ENCODE measurements at regions not wholly inside any gene's neighbourhood (a gene's known extent, or its start where the extent isn't known, plus 50 kb on each side); places are given as distances from the start of the nearest gene placed in this dataset.

GRCh38 chr13:106095919-106096318, 439.5 kb downstream of the EFNB2 start:
- H3K79me2 ChIP-seq (replicated peaks; ENCODE audit: insufficient read depth), result no peaks in the 10 kb centered on the region
- peaks cover 5% of the 10 kb centered on the region; the same call in 1 of the 2 replicates for H3F3A ChIP-seq (replicated peaks; ENCODE audit: low read depth)
- Mint-ChIP-seq H3K4me3 (no peak overlapping the region), H3K9me3 (no peaks in the 10 kb centered on the region; the same call in 2 of the 3 replicates), H3K27me3 (ENCODE audit: insufficient read depth, low read depth, poor library complexity) (peaks cover 10% of the 10 kb centered on the region), H3K27ac (no peak overlapping the region), H3K4me1 (peaks cover 32% of the 10 kb centered on the region), H3K36me3 (ENCODE audit: low read depth) (no peaks in the 10 kb centered on the region)
- no peak overlapping the region for H3K4me2 ChIP-seq
- ATAC-seq, result no peak
- H4K20me1 ChIP-seq (replicated peaks; ENCODE audit: insufficient read depth), result no peaks in the 10 kb centered on the region
- no peak for DNase-seq (ENCODE audit: low spot score)
- no peaks in the 10 kb centered on the region for H3K36me3 ChIP-seq (ENCODE audit: insufficient read depth)
- no peaks in the 10 kb centered on the region for H3K9me2 ChIP-seq (ENCODE audit: insufficient read depth)
- no peak for TF ChIP-seq POLR2AphosphoS5 (IDR thresholded peaks at IDR 0.05; ENCODE audit: low read depth)
- no peak for TF ChIP-seq REST (IDR thresholded peaks at IDR 0.05; ENCODE audit: unreplicated experiment)
- TF ChIP-seq, protein P1, sequence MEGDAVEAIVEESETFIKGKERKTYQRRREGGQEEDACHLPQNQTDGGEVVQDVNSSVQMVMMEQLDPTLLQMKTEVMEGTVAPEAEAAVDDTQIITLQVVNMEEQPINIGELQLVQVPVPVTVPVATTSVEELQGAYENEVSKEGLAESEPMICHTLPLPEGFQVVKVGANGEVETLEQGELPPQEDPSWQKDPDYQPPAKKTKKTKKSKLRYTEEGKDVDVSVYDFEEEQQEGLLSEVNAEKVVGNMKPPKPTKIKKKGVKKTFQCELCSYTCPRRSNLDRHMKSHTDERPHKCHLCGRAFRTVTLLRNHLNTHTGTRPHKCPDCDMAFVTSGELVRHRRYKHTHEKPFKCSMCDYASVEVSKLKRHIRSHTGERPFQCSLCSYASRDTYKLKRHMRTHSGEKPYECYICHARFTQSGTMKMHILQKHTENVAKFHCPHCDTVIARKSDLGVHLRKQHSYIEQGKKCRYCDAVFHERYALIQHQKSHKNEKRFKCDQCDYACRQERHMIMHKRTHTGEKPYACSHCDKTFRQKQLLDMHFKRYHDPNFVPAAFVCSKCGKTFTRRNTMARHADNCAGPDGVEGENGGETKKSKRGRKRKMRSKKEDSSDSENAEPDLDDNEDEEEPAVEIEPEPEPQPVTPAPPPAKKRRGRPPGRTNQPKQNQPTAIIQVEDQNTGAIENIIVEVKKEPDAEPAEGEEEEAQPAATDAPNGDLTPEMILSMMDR (conservative IDR thresholded peaks at IDR 0.05; ENCODE audit: low read depth in 2 of 2), result no peak
- no peak for TF ChIP-seq ZNF462 (CRISPR knock-in tag; IDR thresholded peaks at IDR 0.05)
- TF ChIP-seq JUNB (IDR thresholded peaks at IDR 0.05; ENCODE audit: unreplicated experiment), result no peak
- no peak for TF ChIP-seq ZNF331 (CRISPR knock-in tag; IDR thresholded peaks at IDR 0.05; ENCODE audit: low read depth)
- no peak for TF ChIP-seq EZH2 (IDR thresholded peaks at IDR 0.05; ENCODE audit: low read depth, unreplicated experiment)
- TF ChIP-seq CREB1 (CRISPR knock-in tag; IDR thresholded peaks at IDR 0.05; ENCODE audit: low read depth), result no peak
- TF ChIP-seq NANOG (IDR thresholded peaks at IDR 0.05; ENCODE audit: borderline replicate concordance), result no peak
- TF ChIP-seq EZH2phosphoT487 (IDR thresholded peaks at IDR 0.05; ENCODE audit: unreplicated experiment), result no peak
- TF ChIP-seq ZNF114 (CRISPR knock-in tag; IDR thresholded peaks at IDR 0.05), result no peak
- TF ChIP-seq, protein P2, sequence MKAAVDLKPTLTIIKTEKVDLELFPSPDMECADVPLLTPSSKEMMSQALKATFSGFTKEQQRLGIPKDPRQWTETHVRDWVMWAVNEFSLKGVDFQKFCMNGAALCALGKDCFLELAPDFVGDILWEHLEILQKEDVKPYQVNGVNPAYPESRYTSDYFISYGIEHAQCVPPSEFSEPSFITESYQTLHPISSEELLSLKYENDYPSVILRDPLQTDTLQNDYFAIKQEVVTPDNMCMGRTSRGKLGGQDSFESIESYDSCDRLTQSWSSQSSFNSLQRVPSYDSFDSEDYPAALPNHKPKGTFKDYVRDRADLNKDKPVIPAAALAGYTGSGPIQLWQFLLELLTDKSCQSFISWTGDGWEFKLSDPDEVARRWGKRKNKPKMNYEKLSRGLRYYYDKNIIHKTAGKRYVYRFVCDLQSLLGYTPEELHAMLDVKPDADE (IDR thresholded peaks at IDR 0.05), result no peak
- TF ChIP-seq STAT1 (IDR thresholded peaks at IDR 0.05; ENCODE audit: unreplicated experiment), result no peak
- H3K27me3 ChIP-seq (ENCODE audit: insufficient read depth), result no peaks in the 10 kb centered on the region
- H3K4me3 ChIP-seq, result no peak overlapping the region
- H3K27ac ChIP-seq (ENCODE audit: low read depth), result no peak overlapping the region
- peaks cover 34% of the 10 kb centered on the region for H3K4me1 ChIP-seq (ENCODE audit: insufficient read depth)
- H2AFZ ChIP-seq, result no peak overlapping the region

All from GM23338 (cell line).